ENCODE measurements at regions not wholly inside any gene's neighbourhood (a gene's known extent, or its start where the extent isn't known, plus 50 kb on each side); places are given as distances from the start of the nearest gene placed in this dataset.
"Not testable (repeated sequence)": the region's sequence is repeated elsewhere in the genome, so short reads cannot be mapped to it uniquely, and the experiment has no call there.

DNA sequence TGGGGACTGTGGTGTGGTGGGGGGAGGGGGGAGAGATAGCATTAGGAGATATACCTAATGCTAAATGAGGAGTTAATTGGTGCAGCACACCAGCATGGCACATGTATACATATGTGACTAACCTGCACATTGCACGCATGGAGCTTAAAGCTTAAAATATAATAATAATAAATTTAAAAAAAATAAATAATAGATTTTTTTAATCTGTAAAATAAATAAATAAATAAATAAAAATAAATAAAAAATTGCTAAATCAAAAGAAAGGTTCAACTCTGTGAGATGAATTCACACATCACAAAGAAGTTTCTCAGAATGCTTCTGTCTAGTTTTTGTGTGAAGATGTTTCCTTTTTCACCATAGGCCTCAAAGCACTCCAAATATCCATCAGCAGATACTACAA, 1793.7 kb downstream of the UQCRFS1 start:
- H3K36me3 ChIP-seq; H3K4me3 ChIP-seq; H3K27me3 ChIP-seq; ATAC-seq; H3K27ac ChIP-seq; H3K4me1 ChIP-seq; DNase-seq; intact Hi-C loops (cut with DNase I): not testable (repeated sequence)
- peaks cover 0 to 57% of the 10 kb centered on the region in 2 donors for H3K9me3 ChIP-seq

DNA sequence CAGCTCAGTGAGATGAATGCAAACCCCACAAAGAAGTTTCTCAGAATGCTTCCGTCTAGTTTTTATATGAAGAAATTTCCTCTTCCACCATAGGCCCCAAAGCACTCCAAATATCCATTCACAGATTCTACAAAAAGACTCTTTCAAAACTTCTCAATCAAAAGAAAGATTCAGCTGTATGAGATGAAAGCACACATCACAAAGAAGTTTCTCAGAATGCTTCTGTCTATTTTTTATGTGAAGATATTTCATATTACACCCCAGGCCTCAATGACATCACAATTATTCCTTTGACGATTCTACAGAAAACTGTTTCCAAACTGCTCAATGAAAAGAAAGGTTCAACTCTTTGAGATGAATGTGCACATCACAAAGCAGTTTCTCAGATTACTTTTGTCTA, 1819.4 kb downstream of the UQCRFS1 start:
- Histone ChIP-seq H3K36me3 (no peaks in the 10 kb centered on the region), H3K4me3 (no peak overlapping the region), H3K27ac (no peak overlapping the region), H3K9me3 (peaks cover 0 to 75% of the 10 kb centered on the region in 2 donors), H3K27me3 (no peaks in the 10 kb centered on the region), H3K4me1 (no peaks in the 10 kb centered on the region)
- intact Hi-C loops (cut with DNase I): no loop called here
- no peak for TF ChIP-seq CTCF (IDR thresholded peaks at IDR 0.05)
- ATAC-seq (no peak), DNase-seq (no peak)

DNA sequence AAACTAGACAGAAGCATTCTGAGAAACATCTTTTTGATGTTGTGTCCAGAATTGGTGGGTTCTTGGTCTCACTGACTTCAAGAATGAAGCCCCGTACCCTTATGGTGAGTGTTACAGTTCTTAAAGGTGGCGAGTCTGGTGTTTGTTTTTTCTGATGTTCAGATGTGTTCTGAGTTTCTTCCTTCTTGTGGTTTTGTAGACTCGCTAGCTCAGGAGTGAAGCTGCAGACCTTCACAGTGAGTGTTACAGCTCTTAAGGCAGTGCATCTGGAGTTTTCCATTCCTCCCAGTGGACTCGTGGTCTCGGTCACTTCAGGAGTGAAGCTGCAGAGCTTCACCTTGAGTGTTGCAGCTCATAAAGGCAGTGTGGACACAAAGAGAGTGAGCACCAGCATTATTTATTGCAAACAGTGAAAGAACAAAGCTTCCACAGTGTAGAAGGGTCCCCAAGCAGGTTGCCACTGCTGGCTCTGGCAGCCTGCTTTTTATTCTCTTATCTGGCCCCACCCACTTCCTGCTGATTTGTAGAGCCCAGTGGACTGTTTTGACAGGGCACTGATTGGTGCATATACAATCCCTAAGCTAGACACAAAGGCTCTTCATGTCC, 1820.8 kb downstream of the UQCRFS1 start:
- no peak overlapping the region for H3K4me3 ChIP-seq
- H3K9me3 ChIP-seq: peaks cover 0 to 80% of the 10 kb centered on the region in 2 donors
- peak in 2 of 4 donors; percentile 15 to 20 for DNase-seq
- intact Hi-C loops (cut with DNase I): no loop called here
- no peaks in the 10 kb centered on the region for H3K4me1 ChIP-seq
- TF ChIP-seq CTCF (IDR thresholded peaks at IDR 0.05): no peak
- H3K27ac ChIP-seq: no peak overlapping the region
- ATAC-seq: no peak
- H3K36me3 ChIP-seq: no peaks in the 10 kb centered on the region
- H3K27me3 ChIP-seq: no peaks in the 10 kb centered on the region

DNA sequence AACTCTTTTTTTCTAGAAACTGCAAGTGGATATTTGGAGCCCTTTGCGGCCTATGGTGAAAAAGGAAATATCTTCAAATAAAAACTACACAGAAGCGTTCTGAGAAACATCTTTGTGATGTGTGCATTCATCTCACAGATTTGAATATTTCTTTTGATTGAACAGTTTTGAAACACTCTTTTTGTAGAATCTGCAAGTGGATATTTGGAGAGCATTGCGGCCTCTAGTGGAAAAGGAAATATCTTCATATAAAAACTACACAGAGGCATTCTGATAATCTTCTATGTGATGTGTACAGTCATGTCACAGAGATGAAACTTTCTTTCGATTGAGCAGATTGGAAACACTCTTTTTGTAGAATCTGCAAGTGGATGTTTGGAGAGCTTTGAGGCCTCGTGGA, 1833.6 kb downstream of the UQCRFS1 start:
- intact Hi-C loops (cut with DNase I); H3K4me3 ChIP-seq; H3K27ac ChIP-seq; H3K4me1 ChIP-seq; H3K27me3 ChIP-seq; ATAC-seq; DNase-seq; H3K36me3 ChIP-seq: not testable (repeated sequence)
- H3K9me3 ChIP-seq: peaks cover 0 to 79% of the 10 kb centered on the region in 2 donors

DNA sequence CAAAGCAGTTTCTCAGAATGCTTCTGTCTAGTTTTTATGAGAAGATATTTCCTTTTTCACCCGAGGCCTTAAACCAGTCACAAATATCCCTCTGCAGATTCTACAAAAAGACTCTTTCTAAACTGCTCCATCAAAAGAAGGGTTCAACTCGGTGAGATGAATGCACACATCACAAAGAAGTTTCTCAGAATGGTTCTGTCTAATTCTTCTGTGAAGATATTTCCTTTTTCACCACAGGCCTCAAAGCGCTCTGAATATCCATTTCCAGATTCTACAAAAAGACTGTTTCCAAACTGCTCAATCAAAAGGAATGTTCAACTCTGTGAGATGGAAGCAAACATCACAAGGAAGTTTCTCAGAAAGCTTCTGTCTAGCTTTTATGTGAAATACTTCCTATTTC, 1843.3 kb downstream of the UQCRFS1 start:
- H3K4me1 ChIP-seq; ATAC-seq; H3K4me3 ChIP-seq; H3K27me3 ChIP-seq; intact Hi-C loops (cut with DNase I); H3K36me3 ChIP-seq; DNase-seq; H3K27ac ChIP-seq: not testable (repeated sequence)
- H3K9me3 ChIP-seq: peaks cover 0 to 87% of the 10 kb centered on the region in 2 donors

DNA sequence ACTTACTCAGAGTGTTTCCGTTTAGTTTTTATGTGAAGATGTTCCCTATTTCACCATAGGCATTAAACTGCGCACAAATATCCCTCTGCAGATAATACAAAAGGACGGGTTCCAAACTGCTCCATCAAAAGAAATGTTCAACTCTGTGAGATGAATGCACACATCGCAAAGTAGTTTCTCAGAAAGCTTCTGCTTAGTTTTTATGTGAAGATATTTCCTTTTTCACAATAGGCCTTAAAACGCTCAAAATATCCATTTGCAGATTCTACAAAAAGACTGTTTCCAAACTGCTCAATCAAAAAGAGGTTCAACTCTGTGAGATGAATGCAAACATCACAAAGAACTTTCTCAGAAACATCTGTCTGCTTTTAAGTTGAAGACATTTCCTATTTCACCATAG, 1850.5 kb downstream of the UQCRFS1 start:
- intact Hi-C loops (cut with DNase I); H3K27me3 ChIP-seq; H3K4me3 ChIP-seq; H3K36me3 ChIP-seq; DNase-seq; H3K27ac ChIP-seq; ATAC-seq; H3K4me1 ChIP-seq: not testable (repeated sequence)
- H3K9me3 ChIP-seq: peaks cover 10 to 98% of the 10 kb centered on the region in 2 donors

DNA sequence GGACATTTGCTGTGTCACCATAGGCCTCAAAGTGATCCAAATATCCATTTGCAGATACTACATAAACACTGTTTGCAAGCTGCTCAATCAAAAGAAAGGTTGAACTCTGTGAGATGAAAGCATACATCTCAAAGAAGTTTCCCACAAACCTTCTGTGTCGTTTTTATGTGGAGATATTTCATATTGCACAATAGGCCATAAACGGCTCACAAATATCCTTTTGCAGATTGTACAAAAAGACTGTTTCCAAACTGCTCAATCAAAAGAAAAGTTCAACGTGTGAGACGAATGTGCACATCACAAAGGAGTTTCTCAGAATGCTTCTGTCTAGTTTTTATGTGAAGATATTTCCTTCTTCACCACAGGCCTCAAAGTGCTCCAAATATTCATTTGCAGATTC, 1857.4 kb downstream of the UQCRFS1 start:
- H3K27me3 ChIP-seq; ATAC-seq; intact Hi-C loops (cut with DNase I); DNase-seq; H3K4me3 ChIP-seq; H3K27ac ChIP-seq; H3K4me1 ChIP-seq; H3K36me3 ChIP-seq: not testable (repeated sequence)
- H3K9me3 ChIP-seq: peaks cover 6 to 100% of the 10 kb centered on the region in 2 donors
